ENCODE measurements at regions not wholly inside any gene's neighbourhood (a gene's known extent, or its start where the extent isn't known, plus 50 kb on each side); places are given as distances from the start of the nearest gene placed in this dataset.

- DNase-seq (ENCODE audit: low read depth) = no peak
Observed at GRCh38 chr18:2425426-2426317, 145.6 kb downstream of the METTL4 start.

GRCh38 chr18:2430191-2430590 is 141.1 kb downstream of the METTL4 start:
- no peak for DNase-seq (ENCODE audit: low read depth)

GRCh38 chr18:2431806-2432205 is 139.5 kb downstream of the METTL4 start:
- no peak for DNase-seq (ENCODE audit: low read depth)

- DNase-seq (ENCODE audit: low read depth) = no peak
Observed at GRCh38 chr18:2433366-2433765, 137.9 kb downstream of the METTL4 start.

- DNase-seq (ENCODE audit: low read depth) = no peak
Observed at GRCh38 chr18:2441544-2441943, 129.8 kb downstream of the METTL4 start.

DNA sequence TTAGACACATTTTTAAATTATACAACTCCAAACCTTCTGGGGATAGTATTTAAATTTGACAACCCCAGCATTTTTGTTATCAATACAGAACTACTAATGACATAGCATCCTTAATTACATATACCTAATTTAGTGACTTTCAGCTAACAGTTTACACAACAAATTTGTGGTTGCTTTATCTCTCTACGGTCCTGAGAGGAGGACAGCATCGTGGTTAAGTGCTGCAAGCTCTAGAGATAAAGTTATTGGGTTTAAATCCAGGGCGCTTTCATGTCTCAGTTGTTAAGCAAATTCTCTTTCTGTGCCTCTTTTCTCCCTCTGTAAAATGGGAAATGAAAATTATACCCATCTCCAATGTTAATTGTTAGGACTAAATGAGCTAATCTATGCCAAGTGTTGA is 129.3 kb downstream of the METTL4 start:
- no peak for DNase-seq (ENCODE audit: low read depth)

DNA sequence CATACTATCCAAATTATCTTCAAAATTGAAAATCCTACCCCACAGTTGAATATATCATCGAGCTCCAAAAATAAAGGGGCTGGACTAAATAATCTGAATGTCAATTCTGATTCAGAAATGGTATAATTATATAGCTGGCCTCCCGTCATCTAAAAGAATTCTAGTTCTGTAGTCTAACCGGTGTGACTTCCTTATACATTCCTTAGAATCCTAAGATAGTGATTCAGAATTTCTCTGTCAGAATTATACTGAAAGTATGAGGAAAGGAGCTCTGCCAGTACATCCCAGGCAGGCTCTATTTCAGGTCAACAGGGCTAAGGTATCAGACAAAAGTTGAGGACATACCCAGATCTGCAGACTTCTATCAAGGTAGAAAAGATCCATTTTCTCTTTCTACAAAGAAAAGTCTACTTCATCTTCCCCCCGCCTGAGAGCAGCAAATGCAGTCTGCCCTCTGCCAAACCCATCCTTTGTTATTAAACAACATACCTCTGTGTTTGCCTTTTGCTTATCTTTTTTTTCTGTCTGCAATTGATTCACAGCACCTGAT is 128.5 kb downstream of the METTL4 start:
- DNase-seq (ENCODE audit: low read depth) = no peak

DNA sequence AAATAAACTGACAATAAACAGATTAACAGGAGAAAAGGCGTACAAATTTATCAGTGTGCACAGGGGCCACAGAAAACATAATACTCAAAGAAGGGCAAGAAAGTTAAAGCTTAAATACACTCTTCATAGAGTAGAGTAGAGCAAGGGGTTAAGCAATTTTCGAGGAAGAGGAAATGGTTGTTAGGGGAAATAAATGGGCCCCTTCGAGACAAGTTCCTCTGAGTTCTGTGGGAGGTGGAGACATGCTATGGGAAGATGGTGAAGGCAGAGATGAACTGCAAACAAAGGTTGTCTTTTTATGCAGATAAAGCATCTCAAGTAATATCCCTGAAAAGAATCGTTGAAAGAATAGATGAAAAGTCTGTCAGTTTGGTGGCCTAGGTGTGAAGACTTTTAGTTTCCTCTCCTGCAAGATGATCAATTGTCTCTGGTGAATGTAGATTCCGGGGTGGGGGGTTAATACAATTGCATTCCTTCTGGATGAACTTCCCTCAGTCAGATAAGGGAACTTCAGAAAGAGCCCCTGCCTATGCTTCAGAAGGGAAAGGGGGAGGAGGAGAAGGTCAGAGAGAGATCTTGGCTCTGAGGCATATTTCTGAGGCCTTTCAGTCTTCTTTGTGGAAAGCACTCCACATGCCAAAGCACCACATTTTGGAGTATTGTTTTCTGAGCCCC is 127.0 kb downstream of the METTL4 start:
- DNase-seq (ENCODE audit: low read depth) = no peak

DNA sequence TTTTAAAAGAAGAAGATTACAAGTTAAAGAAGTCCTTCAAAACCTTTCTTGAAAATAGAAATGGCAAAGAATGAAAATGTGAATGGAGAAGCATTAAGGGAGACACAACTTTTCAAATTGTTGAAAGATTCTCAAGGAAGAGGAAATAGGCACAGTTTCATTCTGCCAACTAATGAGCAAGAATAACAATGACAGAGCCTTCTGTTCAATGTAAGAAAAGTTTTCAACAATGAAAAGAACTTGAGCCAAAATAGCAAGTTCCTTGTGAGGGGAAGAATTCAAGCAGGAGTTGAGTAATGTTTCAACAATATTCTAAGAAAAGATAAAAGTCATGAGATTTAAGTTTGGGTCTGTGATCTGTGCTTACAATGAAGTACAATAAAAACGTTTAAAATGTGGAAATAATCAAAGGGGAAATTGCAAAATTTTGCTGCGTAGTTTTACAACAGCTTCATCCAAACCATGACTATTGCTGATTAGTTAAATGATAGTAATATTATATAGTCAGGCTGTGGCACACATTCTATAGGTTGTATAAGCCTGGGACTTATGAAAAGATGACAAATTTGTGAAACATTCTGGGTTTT is 122.6 kb downstream of the METTL4 start:
- no peak for DNase-seq (ENCODE audit: low read depth)

GRCh38 chr18:2451556-2451955 is 119.7 kb downstream of the METTL4 start:
- DNase-seq (ENCODE audit: low read depth) = no peak

DNA sequence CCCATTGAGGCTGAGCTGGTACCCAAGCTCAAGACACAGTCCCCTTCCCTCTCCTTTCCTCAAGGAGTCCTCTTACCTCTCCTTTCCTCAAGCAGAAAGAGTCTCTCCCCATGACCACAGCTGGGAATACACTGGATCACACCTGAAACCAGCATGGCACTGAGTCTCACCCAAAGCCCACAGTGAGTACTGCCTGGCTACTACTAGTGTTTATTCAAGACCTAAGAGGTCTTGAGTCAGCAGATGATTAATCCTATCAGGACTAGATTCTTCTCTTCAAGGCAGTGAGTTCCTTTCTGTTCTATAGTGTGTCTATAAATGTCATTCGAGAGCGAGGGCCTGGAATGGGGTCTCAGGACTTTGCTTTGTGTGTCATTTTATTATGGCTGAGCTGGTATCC is 111.4 kb downstream of the METTL4 start:
- no peak for DNase-seq (ENCODE audit: low read depth)

DNA sequence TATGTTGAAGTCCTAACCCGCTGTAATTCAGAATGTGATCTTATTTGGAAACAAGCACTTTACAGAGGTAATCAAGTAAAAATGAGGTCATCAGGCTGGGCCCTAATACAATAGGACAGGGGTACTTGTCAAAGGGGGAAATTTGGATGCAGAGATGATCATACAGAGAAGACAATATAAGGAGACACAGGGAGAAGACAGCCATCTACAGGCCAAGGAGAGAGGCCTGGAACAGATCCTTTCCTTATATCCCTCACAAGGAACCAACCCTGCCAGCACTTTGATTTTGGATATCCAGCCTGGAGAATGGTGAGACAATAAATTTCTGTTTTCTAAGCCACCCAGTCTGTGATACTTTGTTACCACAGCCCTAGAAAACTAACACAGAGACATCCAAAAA is 104.3 kb downstream of the METTL4 start:
- DNase-seq (ENCODE audit: low read depth) = no peak

- peak; percentile 9 for DNase-seq (ENCODE audit: low read depth)
Observed at GRCh38 chr18:2468051-2468450, 103.3 kb downstream of the METTL4 start.

DNA sequence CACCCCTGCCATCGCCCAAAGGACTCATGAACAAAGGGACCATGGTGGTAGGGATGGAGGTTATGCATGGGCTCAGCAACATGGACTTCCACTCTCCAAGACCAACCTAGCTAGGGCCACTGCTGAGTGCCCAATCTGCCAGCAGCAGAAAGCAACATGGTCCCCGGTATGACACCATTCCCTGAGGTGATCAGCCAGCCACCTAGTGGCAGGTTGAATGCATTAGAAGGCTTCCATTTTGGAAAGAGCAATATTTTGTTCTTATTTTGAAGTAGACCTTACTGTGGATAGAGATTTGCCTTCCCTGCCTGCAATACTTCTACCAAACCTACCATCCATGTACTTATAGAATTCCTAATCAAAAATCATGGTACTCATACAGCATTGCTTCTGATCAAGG is 99.8 kb downstream of the METTL4 start:
- DNase-seq (ENCODE audit: low read depth) = no peak

GRCh38 chr18:2478662-2479061 is 92.6 kb downstream of the METTL4 start:
- no peak for DNase-seq (ENCODE audit: low read depth)

GRCh38 chr18:2480536-2480935 is 90.8 kb downstream of the METTL4 start:
- no peak for DNase-seq (ENCODE audit: low read depth)

- no peak for DNase-seq (ENCODE audit: low read depth)
Observed at GRCh38 chr18:2482706-2483475, 88.4 kb downstream of the METTL4 start.

- no peak for DNase-seq (ENCODE audit: low read depth)
Observed at GRCh38 chr18:2485983-2486382, 85.3 kb downstream of the METTL4 start.

- DNase-seq (ENCODE audit: low read depth) = no peak
Observed at GRCh38 chr18:2486426-2486825, 84.9 kb downstream of the METTL4 start.

All from stromal cell of bone marrow (primary cell).